Fibroblast of lung (primary cell): ENCODE measurements at regions not wholly inside any gene's neighbourhood (a gene's known extent, or its start where the extent isn't known, plus 50 kb on each side); places are given as distances from the start of the nearest gene placed in this dataset.

ENCODE experiments used
- CTCF ChIP-seq, 2 donors: IDR thresholded peaks in 1 of 2; conservative IDR thresholded peaks in 1 of 2; 1 replicate in 1 of 2; 2 replicates in 1 of 2; pipeline ENCODE4 v1.5.1; 2011 to 2012; ENCODE audit warnings: low read length in 2 of 2, control low read depth in 1 of 2, inconsistent platforms in 1 of 2, low read depth in 1 of 2, mild to moderate bottlenecking in 1 of 2
- EZH2 ChIP-seq: IDR thresholded peaks from 2 replicates; pipeline ENCODE4 v1.5.1; 2012; ENCODE audit warnings: low read length, control low read depth, mild to moderate bottlenecking; ENCODE audit errors: missing control alignments

- TF ChIP-seq CTCF (conservative IDR thresholded peaks at IDR 0.05 in 1 of 2, IDR thresholded peaks at IDR 0.05 in 1 of 2; ENCODE audit: low read depth in 1 of 2, low read length in 2 of 2) (no peak), EZH2 (no peak)
Measured at GRCh38 chr2:7609974-7610373, 692.8 kb downstream of the RNF144A start.
